Activated CD8-positive, alpha-beta memory T cell treated with anti-CD3 and anti-CD28 coated beads, Interleukin-2, amount 10 ng/mL, durations not matched to agents 7 days and 5 days (primary cell): ENCODE measurements at regions not wholly inside any gene's neighbourhood (a gene's known extent, or its start where the extent isn't known, plus 50 kb on each side); places are given as distances from the start of the nearest gene placed in this dataset.

Experiments used
- ATAC-seq: fragments of 150-1000 bp; cut with Tn5 transposase; one replicate; pipeline ENCODE4 v1.10.0; 2021; ENCODE audit warnings: moderate library complexity
- CTCF ChIA-PET: fragments of 350-600 bp; sonication (Branson Sonifier 250); formaldehyde crosslinking; loops from one replicate; lab custom pipeline; 2021; ENCODE audit warnings: antibody characterized with exemption; lab: Charles Lee
- DNase-seq: peaks from one replicate; pipeline ENCODE4 v3.0.0-alpha.2; 2020
- H3K27ac Mint-ChIP-seq: one replicate; pipeline ENCODE4 v1.8.0; 2021; ENCODE audit warnings: mild to moderate bottlenecking, mixed read lengths
- H3K27me3 Mint-ChIP-seq: one replicate; pipeline ENCODE4 v1.8.0; 2021; ENCODE audit warnings: mixed read lengths
- H3K36me3 Mint-ChIP-seq: one replicate; pipeline ENCODE4 v1.8.0; 2021; ENCODE audit warnings: mild to moderate bottlenecking, mixed read lengths
- H3K4me1 Mint-ChIP-seq: one replicate; pipeline ENCODE4 v1.8.0; 2021; ENCODE audit warnings: mixed read lengths
- H3K4me3 Mint-ChIP-seq: one replicate; pipeline ENCODE4 v1.8.0; 2021; ENCODE audit warnings: mild to moderate bottlenecking, moderate library complexity, mixed read lengths
- H3K9me3 Mint-ChIP-seq: one replicate; pipeline ENCODE4 v1.8.0; 2022; ENCODE audit warnings: low read depth, mixed read lengths

DNA sequence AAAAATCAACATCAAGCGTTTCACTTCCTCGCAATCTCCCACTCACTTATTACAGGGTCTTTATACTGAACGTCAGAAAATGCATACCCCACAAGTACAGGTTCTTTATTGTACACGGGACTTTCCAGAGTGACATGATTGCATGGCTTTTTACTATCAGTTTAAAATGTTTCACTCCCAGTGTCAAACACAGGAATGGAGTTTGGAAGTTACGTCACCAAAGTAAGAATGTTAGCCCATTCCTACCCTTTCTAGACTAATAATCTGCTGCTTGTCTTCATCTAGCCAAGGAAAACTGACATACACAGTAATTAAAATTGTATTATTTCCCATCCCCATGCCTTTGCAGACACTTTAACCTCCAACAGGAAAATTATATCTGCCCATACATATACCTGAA, 624.2 kb downstream of the BCL11B start:
- no peak overlapping the region for H3K27ac Mint-ChIP-seq

GRCh38 chr14:98651037-98651436, 621.0 kb downstream of the BCL11B start:
- ATAC-seq = no peak
- Mint-ChIP-seq H3K4me1 (no peaks in the 10 kb centered on the region), H3K27me3 (no peaks in the 10 kb centered on the region), H3K27ac (no peak overlapping the region), H3K36me3 (no peaks in the 10 kb centered on the region), H3K4me3 (no peak overlapping the region), H3K9me3 (peaks cover 8% of the 10 kb centered on the region)
- CTCF ChIA-PET = no interaction called here
- DNase-seq = no peak

More for the DNA sequence above, 624.2 kb downstream of the BCL11B start:
- H3K36me3 Mint-ChIP-seq = no peaks in the 10 kb centered on the region
- no peaks in the 10 kb centered on the region for H3K9me3 Mint-ChIP-seq
- CTCF ChIA-PET = no interaction called here
- ATAC-seq (no peak), DNase-seq (no peak)
- no peaks in the 10 kb centered on the region for H3K4me1 Mint-ChIP-seq
- H3K4me3 Mint-ChIP-seq = no peak overlapping the region
- H3K27me3 Mint-ChIP-seq = no peaks in the 10 kb centered on the region

DNA sequence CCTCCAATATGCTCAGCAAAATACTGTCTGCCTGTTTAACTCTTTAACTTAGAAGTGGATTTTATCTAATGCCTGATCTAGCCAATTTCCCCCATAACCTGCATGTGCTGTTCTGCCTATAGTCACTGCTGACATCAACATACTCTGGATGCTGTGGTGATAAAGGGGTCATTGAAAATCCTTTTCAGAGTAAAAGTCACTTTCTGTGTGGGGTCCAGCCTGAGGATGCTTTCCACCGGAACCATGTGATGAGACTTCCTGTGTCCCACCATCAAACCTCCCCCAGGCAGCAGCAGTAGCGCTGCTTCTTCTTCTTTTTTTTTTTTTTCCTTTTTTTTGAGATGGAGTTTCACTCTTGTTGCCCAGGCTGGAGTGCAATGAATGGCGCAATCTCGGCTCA, 607.0 kb downstream of the BCL11B start:
- no peak overlapping the region for H3K27ac Mint-ChIP-seq

GRCh38 chr14:98666545-98666944, 605.5 kb downstream of the BCL11B start:
- H3K4me1 Mint-ChIP-seq = no peaks in the 10 kb centered on the region
- no peak for ATAC-seq
- CTCF ChIA-PET = no interaction called here

More for the DNA sequence above, 607.0 kb downstream of the BCL11B start:
- Mint-ChIP-seq H3K4me3 (no peak overlapping the region), H3K27me3 (peaks cover 6% of the 10 kb centered on the region), H3K9me3 (no peaks in the 10 kb centered on the region), H3K36me3 (no peaks in the 10 kb centered on the region), H3K4me1 (no peaks in the 10 kb centered on the region)
- ATAC-seq (no peak), DNase-seq (no peak)
- CTCF ChIA-PET = no interaction called here

DNA sequence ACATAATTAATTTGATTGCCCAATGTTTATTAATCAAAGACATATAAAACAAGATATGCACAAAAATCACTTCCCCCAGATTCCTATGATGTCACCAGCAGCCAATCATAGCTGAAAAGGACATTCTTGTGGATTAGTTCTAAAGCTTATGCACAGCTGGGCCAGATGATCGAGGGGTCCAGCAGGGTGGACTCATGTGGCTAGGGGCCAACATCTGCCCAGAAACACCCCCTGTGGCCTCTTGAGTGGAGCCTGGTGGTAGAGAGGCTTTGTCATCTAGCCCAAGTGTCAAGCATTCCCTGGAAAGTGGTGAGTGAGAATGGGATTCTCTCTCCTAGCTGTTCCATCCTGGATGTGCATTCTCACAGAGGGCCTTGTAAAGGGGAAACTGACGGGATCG, 590.0 kb downstream of the BCL11B start:
- H3K27me3 Mint-ChIP-seq = no peaks in the 10 kb centered on the region
- CTCF ChIA-PET = no interaction called here
- H3K9me3 Mint-ChIP-seq = peaks cover 7% of the 10 kb centered on the region
- peaks cover 4% of the 10 kb centered on the region for H3K36me3 Mint-ChIP-seq
- DNase-seq (no peak), ATAC-seq (no peak)
- no peaks in the 10 kb centered on the region for H3K4me1 Mint-ChIP-seq
- no peak overlapping the region for H3K27ac Mint-ChIP-seq
- no peak overlapping the region for H3K4me3 Mint-ChIP-seq

More at GRCh38 chr14:98666545-98666944, 605.5 kb downstream of the BCL11B start:
- Mint-ChIP-seq H3K4me3 (no peak overlapping the region), H3K36me3 (no peaks in the 10 kb centered on the region), H3K27ac (no peak overlapping the region), H3K9me3 (no peaks in the 10 kb centered on the region), H3K27me3 (peaks cover 9% of the 10 kb centered on the region)
- no peak for DNase-seq

DNA sequence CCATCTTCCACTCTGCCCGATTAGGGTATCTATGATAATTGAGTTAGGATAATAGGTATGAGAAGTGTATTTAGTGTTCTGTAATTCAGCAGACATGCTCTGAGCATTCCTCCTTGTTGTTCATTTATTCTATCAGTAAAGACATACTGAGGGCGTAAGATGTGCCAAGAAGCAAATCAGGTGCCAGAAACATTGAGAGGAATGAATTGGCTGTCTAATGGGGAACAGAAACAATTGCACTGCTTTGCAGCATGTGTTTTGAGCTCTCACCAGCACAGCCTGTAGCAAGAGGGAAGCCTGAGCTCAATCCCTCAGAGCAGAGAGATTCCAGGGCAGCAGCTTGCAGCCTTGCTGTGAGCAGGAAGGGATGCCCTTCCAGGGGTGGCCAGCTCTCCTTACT, 589.3 kb downstream of the BCL11B start:
- Mint-ChIP-seq H3K4me3 (no peak overlapping the region), H3K27me3 (no peaks in the 10 kb centered on the region), H3K27ac (no peak overlapping the region), H3K4me1 (no peaks in the 10 kb centered on the region), H3K36me3 (peaks cover 4% of the 10 kb centered on the region), H3K9me3 (peaks cover 4% of the 10 kb centered on the region)
- no peak for ATAC-seq
- CTCF ChIA-PET = no interaction called here
- no peak for DNase-seq

- no peak overlapping the region for H3K4me3 Mint-ChIP-seq
- no peaks in the 10 kb centered on the region for H3K9me3 Mint-ChIP-seq
- H3K27ac Mint-ChIP-seq = no peak overlapping the region
- H3K36me3 Mint-ChIP-seq = no peaks in the 10 kb centered on the region
- H3K4me1 Mint-ChIP-seq = no peaks in the 10 kb centered on the region
- CTCF ChIA-PET = no interaction called here
- no peaks in the 10 kb centered on the region for H3K27me3 Mint-ChIP-seq
- DNase-seq (no peak), ATAC-seq (no peak)
These were observed 587.5 kb downstream of the BCL11B start for GRCh38 chr14:98684468-98684867.

- Mint-ChIP-seq H3K9me3 (no peaks in the 10 kb centered on the region), H3K27me3 (no peaks in the 10 kb centered on the region), H3K27ac (no peak overlapping the region), H3K36me3 (no peaks in the 10 kb centered on the region), H3K4me3 (no peak overlapping the region), H3K4me1 (no peaks in the 10 kb centered on the region)
- ATAC-seq (no peak), DNase-seq (no peak)
- CTCF ChIA-PET = no interaction called here
These were observed 586.3 kb downstream of the BCL11B start for GRCh38 chr14:98685725-98686124.

DNA sequence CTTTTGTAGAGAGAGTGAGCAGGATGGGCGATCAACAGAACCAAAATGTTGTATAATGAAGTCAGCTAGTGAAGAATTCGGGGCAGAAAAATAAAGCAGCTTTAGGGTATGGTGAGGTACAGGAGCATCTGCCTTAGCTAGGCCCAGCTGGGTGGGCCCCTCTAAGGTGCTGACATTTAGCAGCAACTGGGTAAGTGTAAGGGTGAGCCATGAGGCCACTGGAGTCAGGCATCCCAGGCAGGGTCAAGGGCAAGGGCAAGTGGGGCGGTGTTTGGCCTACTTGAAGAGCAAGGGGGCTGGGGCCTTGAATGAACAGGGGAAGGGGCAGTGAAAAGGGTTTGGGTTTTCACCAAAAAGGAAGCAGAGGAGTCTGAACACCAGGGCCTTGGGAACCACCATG, 583.6 kb downstream of the BCL11B start:
- no peak for DNase-seq
- Mint-ChIP-seq H3K27me3 (no peaks in the 10 kb centered on the region), H3K4me1 (peaks cover 5% of the 10 kb centered on the region), H3K36me3 (no peaks in the 10 kb centered on the region), H3K4me3 (no peak overlapping the region), H3K27ac (no peak overlapping the region), H3K9me3 (no peaks in the 10 kb centered on the region)
- CTCF ChIA-PET = no interaction called here
- ATAC-seq = no peak

- Mint-ChIP-seq H3K36me3 (no peaks in the 10 kb centered on the region), H3K27me3 (no peaks in the 10 kb centered on the region), H3K9me3 (no peaks in the 10 kb centered on the region), H3K27ac (no peak overlapping the region), H3K4me3 (no peak overlapping the region), H3K4me1 (peaks cover 7% of the 10 kb centered on the region)
- no peak for DNase-seq
- ATAC-seq = no peak
- CTCF ChIA-PET = no interaction called here
These were observed 582.0 kb downstream of the BCL11B start for GRCh38 chr14:98689951-98690350.

DNA sequence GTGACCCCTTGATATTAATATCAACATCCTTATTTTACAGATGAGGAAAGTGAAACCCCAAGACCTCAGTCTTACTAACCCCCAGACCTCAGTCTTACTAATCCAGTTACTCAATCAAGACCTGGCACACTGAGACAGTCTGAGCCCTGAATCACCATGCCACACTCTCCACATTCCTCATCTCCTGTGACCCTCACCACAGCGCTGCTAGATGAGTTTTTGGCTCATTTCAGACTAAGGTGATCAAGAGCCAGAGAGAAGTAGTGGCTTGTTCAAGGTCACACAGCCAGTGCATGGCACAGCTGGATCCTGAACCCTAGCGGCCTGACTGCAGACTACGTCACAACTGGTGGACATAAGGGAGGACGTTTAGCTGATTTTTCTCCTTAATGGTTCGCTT, 579.2 kb downstream of the BCL11B start:
- peak; percentile 52 for DNase-seq
- Mint-ChIP-seq H3K4me1 (peaks cover 7% of the 10 kb centered on the region), H3K27me3 (no peaks in the 10 kb centered on the region), H3K27ac (no peak overlapping the region), H3K4me3 (no peak overlapping the region), H3K36me3 (peaks cover 9% of the 10 kb centered on the region), H3K9me3 (peaks cover 8% of the 10 kb centered on the region)
- CTCF ChIA-PET = interaction anchor here (1.9 kb wide), 1 partner anchor 538 kb away, joined by 4 read pairs; no protein-coding TSS in a partner anchor
- peak; percentile 63 for ATAC-seq

- CTCF ChIA-PET = no interaction called here
- DNase-seq (no peak), ATAC-seq (no peak)
- Mint-ChIP-seq H3K27me3 (no peaks in the 10 kb centered on the region), H3K27ac (no peak overlapping the region), H3K4me1 (peaks cover 7% of the 10 kb centered on the region), H3K36me3 (peaks cover 9% of the 10 kb centered on the region), H3K4me3 (no peak overlapping the region), H3K9me3 (peaks cover 8% of the 10 kb centered on the region)
These were observed 577.5 kb downstream of the BCL11B start for GRCh38 chr14:98694541-98694940.

GRCh38 chr14:98695809-98696208, 576.2 kb downstream of the BCL11B start:
- peaks cover 9% of the 10 kb centered on the region for H3K36me3 Mint-ChIP-seq
- no peak for ATAC-seq
- CTCF ChIA-PET = no interaction called here
- peaks cover 8% of the 10 kb centered on the region for H3K9me3 Mint-ChIP-seq
- no peak for DNase-seq
- no peak overlapping the region for H3K27ac Mint-ChIP-seq
- H3K4me3 Mint-ChIP-seq = no peak overlapping the region
- no peaks in the 10 kb centered on the region for H3K27me3 Mint-ChIP-seq
- H3K4me1 Mint-ChIP-seq = peaks cover 7% of the 10 kb centered on the region

DNA sequence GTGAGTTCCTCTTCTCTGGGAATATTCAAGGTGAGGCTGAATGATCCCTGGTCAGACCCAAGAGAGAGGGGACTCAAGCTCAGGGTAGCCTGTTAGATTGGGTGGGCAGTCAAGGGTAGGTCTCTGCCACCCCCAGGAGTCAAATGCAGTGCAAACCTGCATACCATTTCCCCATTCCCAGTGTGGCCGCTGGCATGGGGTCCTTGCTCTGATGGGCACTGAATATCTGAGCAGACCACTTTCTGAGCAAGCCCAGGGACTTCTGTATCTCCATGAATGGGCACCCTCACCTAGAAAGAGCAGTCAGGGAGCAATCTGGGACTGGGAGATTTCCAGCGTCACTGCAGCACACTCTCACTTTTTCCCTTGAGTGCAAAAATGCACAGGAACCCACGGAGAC, 573.7 kb downstream of the BCL11B start:
- ATAC-seq (no peak), DNase-seq (no peak)
- H3K4me1 Mint-ChIP-seq = peaks cover 9% of the 10 kb centered on the region
- H3K36me3 Mint-ChIP-seq = peaks cover 9% of the 10 kb centered on the region
- H3K27me3 Mint-ChIP-seq = no peaks in the 10 kb centered on the region
- CTCF ChIA-PET = no interaction called here
- H3K9me3 Mint-ChIP-seq = peaks cover 8% of the 10 kb centered on the region
- H3K27ac Mint-ChIP-seq = no peak overlapping the region
- no peak overlapping the region for H3K4me3 Mint-ChIP-seq

DNA sequence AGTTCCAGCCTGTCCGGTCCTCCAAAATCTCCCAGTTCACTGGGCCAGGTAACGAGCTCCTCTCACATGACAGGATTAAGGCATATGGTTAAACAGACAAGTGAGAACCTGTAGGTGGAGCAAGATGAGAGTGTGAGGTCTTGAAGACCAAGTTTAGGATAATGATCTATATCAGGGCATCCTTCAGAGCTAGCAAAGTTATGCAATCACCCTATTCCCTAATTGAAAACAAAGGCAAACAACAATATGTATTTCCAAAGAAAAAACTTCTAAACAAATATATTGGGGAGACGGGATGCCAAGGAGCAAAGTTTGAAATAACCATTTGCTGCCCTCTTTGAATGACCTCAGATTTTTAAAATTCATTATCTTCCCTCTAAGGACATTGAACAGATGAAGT, 571.2 kb downstream of the BCL11B start:
- H3K27ac Mint-ChIP-seq = no peak overlapping the region
- H3K4me1 Mint-ChIP-seq = peaks cover 20% of the 10 kb centered on the region
- no peak overlapping the region for H3K4me3 Mint-ChIP-seq
- no peak for DNase-seq
- H3K9me3 Mint-ChIP-seq = peaks cover 7% of the 10 kb centered on the region
- CTCF ChIA-PET = no interaction called here
- ATAC-seq = no peak
- no peaks in the 10 kb centered on the region for H3K27me3 Mint-ChIP-seq
- peaks cover 8% of the 10 kb centered on the region for H3K36me3 Mint-ChIP-seq
